GM11168 (cell line): ENCODE measurements at regions not wholly inside any gene's neighbourhood (a gene's known extent, or its start where the extent isn't known, plus 50 kb on each side); places are given as distances from the start of the nearest gene placed in this dataset.
"Not testable (repeated sequence)": the region's sequence is repeated elsewhere in the genome, so short reads cannot be mapped to it uniquely, and the experiment has no call there.

Experiments used
- in situ Hi-C: fragments of 300-500 bp; cut with MboI; formaldehyde crosslinking; loops from one replicate; pipeline ENCODE4 v1.12.0; 2022; ENCODE audit warnings: low sequenced_read_pairs; ENCODE audit not compliant: unreplicated experiment

DNA sequence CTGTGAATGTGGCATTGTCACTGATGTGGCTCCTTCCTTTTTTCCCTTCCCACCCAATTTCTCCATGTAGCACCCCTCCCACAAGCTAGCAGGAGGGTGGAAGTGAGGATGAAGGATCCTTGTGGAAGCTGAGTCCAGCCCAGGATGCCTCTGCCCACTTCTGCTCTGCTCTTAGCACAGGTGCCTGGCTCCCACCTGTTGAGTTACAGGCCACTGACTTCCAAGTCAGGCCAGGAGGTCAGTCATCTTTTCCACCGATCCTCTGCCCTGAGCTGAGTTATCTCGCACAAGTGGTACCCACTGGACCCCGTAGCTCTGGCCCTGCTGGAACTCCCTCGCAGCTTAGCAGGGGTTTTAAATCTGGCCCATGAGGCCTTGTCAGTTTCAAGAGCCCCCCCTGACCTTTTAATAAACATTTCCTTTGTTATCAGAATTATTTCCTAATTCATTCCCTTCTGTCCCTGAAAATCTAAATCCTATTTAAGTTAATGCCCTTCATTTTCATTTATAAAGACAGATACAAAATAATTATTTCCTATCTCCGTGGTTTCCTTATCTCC, 125.3 kb upstream of the CADM1 start:
- in situ Hi-C loops: no loop called here

- in situ Hi-C loops: no loop called here
Observed at GRCh38 chr11:115627666-115628460, 123.6 kb upstream of the CADM1 start.

GRCh38 chr11:115627071-115627470, 122.9 kb upstream of the CADM1 start:
- in situ Hi-C loops: no loop called here

DNA sequence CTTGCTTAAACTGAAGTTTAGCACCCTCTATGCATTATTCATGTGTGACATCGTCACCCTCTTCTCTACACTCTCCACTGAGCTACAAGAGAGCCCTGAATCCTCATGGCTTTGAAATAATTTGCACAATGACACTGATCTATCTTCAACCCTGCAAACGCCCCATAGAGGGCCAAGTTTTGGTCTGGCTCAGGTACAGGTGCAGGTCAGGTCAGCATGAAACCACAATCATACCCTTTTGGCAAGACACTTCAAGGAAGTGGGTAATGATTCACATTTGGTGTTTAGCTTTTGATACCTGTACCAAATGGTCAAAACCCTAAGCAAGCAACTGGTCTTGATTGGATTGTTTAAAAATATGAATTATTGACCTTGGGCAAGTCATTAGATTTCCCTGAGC, 122.2 kb upstream of the CADM1 start:
- in situ Hi-C loops: no loop called here

GRCh38 chr11:115625502-115625901, 121.3 kb upstream of the CADM1 start:
- in situ Hi-C loops: no loop called here

DNA sequence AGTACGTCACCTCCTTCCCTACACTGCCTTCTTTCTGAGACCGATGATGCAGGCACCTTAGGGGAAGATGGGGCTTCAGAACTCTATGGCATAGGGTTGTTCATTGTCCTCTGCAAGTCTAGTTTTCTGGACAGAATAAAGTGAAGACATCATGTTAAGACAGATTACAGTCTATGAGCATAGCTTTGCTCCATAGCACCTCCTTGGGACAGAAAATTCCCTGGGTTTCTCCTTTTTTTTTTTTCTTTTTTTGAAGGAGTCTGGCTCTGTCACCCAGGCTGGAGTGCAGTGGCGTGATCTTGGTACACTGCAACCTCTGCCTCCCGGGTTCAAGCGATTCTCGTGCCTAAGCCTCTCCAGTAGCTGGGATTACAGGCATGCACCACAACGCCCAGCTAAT, 119.8 kb upstream of the CADM1 start:
- in situ Hi-C loops: no loop called here

DNA sequence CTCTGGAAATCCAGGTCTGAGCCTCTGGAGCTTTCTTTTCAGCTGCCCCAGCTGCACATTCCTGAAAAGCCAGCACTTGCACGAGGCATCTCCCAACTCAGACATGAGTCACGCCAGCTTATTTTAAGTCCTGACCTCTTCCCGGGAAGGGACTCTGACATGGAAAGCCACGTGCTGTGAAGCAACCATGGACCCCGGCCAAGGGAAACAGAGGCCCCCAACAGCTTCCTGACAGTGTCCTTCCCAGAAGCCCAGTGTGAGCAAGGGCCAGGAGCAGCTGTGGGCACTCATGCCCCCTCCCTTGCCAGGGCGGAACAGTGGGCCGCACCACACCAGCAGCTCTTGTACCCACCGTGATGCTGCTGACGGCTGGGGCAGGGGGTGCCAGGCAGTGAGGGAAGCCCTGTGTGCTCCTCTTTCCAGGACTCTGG, 118.8 kb upstream of the CADM1 start:
- in situ Hi-C loops: no loop called here

DNA sequence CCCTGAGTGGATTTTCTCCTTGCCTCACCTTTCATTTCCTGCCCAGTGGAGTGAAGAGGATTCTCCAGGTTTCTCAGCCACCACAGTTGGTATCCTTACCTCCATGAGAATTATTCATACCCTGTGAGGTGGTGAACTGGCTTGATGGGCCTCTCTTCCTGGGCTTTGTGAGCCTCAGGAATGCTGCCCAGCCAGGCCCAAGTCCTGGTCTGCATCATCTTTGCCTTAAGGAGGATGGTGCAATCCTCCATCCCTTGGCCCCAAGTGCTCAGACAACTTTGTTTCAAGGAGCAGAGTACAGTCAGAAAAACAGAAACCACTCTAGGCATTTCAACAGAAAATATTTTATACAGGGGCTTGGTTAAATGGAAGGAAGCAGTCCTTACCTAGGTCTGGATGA, 114.2 kb upstream of the CADM1 start:
- in situ Hi-C loops: no loop called here

- in situ Hi-C loops: no loop called here
Observed at GRCh38 chr11:115617767-115618166, 113.6 kb upstream of the CADM1 start.

DNA sequence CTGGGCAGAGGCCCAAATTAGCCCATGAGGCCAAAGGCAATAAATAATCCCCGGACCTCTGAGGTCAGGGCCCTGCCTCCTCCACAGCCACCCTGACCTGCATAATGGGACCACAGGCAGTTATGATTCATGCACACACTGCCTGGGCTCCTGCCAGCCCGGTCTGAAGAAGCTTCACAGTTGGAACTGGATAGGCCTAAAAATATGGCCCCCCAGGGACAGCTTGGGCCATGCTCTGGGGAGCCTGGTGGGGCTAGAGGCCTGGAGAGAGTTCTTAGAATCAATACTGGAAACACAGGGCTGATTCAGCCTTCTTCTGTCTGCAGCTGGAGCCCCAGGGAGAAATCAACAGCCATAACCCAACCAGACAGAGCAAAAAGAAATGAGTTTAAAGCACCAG, 112.8 kb upstream of the CADM1 start:
- in situ Hi-C loops: no loop called here

DNA sequence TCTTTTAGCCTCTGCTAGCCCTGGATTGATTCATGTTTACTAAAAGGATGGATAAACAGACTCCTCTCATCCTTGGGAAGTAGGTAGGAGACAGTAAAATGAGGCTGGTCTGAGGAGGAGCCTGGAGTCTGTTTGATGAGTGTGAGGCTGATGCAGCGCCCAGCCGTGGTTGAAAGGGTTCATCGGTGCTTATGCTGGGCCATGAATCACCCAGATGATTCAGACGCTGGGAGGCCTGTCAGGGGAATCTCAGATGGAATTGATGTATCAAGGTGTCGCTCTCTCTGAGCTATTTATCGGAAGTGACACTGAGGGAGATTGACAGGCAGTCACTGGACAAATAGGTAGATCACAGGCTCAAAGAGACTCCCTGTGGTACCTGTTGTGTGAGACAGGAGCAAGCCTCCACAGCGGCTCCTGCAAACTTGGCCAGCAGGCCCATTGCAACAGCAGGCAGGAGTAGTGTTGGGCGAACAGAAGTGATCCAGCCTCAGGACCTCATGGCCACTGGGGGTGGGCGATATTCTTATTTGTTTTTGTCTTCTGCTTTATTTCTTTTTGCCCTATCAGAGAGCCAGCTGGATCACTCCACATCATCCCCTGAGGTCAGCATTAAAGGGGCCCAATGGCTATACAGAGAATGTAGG, 109.9 kb upstream of the CADM1 start:
- in situ Hi-C loops: no loop called here

DNA sequence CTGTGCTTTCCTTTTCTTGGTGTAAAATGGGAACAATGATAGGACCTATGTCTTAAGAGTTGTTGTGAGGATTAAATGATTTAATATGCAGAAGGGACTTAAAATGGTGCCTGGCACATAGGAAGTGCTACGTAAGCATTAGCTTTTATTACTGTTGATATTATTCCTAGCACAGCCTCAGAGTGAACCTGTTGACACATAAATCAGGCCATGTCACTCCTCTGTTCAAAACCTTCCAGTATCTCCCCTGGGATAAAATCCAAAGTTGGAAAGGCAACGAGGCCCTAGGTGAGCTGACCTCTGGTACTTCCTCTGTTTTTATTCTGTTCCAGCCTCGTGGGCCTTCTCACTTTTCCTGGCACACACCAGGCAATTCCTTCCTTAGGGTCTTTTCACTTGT, 108.8 kb upstream of the CADM1 start:
- in situ Hi-C loops: no loop called here

DNA sequence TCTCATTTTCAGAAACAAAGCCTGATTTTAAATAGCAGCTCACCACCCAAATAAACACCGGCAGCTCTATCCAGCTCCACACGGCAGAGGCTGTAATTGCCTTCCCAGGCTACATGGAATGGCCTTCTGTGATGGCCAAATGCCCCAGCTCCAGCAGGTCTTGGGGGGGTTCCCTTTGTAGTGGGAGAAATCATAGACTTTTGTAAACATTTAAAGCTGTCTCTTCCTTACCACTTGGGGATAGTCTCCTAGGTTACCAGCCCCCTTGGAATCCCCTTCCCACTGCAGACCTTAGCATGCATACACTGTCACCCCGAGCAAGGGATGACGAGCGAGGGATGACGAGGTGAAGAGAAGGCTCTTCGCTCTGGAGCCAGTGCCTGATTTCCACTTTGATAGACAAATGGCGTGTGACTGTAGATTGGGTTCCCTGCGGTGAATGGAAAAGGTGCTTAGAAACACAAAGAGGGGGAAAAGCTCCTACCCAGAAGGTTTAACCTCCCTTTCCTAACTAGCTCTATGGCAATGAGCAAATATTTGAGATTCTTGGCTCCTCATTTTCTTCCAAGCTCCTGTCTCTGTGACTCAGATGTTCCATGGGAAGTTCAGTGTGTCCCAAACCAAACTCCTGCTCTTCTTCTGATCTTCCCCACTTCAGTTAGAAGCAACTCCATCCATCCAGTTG, 108.0 kb upstream of the CADM1 start:
- in situ Hi-C loops: no loop called here

DNA sequence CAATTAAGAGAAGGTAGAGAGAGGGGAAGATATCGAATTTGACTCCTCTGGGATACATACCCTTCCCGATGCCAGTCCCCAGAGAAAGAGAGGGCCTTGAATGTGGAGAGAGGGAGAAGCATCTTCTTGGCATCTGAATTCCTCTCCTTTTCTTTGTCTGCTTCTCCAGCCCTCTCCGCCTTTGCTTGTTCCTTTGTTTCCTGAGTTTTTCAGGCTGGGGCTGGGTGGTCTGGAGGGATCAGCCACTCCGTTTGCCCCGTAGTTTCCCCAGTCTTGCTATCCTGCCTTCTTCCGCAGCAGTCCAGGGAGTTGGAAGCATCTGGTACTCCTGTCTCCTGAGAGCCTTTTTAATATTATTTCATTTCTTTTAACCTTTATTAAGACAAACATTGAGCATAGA, 107.1 kb upstream of the CADM1 start:
- in situ Hi-C loops: no loop called here

DNA sequence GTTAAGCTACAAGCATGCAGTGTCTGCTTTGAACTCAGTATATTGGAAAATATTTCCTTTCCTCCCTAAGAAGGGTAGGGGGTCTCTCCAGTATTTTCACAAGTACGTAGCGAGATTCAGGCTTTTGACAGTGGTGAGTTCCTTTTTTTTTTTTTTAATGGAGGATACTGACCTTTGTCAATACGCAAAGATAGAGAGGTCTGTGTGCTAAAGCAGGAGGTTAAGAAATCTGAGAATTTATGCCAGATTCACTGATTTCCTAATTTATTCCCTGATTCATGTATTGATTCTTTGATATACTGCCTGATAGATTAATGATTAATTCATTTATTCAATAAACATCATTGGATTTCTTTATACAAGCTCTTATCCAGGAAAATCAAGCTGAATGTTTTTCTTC, 106.7 kb upstream of the CADM1 start:
- in situ Hi-C loops: no loop called here

DNA sequence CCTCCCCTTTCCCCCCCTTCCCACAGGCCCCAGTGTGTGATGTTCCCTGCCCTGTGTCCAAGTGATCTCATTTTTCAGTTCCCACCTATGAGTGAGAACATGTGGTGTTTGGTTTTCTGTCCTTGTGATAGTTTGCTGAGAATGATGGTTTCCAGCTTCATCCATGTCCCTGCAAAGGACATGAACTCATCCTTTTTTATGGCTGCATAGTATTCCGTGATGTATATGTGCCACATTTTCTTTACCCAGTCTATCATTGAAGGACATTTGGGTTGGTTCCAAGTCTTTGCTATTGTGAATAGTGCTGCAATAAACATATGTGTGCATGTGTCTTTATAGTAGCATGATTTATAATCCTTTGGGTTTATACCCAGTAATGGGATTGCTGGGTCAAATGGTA, 106.0 kb upstream of the CADM1 start:
- in situ Hi-C loops: not testable (repeated sequence)

GRCh38 chr11:115608976-115609375, 104.8 kb upstream of the CADM1 start:
- in situ Hi-C loops: no loop called here

GRCh38 chr11:115607621-115608221, 103.5 kb upstream of the CADM1 start:
- in situ Hi-C loops: no loop called here

- in situ Hi-C loops: no loop called here
Observed at GRCh38 chr11:115606498-115607220, 102.4 kb upstream of the CADM1 start.

DNA sequence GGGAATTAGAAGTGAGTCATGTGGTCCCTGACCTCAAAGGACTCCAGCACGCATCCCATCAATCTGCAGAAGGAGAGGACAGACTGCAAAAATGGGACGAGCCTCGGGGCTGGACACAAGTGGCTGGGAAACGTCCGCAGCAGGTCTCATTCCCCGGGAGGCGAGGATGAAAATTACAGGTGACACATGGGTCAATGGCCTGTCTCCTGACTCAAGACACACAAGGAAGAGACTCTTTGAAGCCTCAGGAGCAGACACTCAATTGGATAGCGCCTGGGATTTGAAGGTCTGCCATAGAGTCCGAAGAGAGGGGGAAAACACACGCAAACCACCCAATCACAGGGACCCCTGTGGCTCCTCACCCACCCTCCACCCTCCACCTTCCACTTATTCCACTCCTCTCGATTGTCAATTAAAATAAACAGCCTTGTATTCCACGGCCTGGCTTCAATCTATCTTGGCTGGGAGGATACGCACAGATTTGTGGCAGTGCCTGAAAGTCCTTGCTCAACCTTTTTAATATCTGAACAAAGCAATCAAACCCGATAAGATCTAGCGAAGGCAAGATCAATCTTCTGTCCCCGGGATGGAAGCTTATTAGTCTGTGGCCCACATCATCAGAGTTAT, 101.8 kb upstream of the CADM1 start:
- in situ Hi-C loops: no loop called here
